ENCODE measurements at regions not wholly inside any gene's neighbourhood (a gene's known extent, or its start where the extent isn't known, plus 50 kb on each side); places are given as distances from the start of the nearest gene placed in this dataset.

- no peak overlapping the region for H2BK120ac ChIP-seq (ENCODE audit: low read depth, low read length)
- ATAC-seq (ENCODE audit: low read depth) (no peak), DNase-seq (no peak)
- no peak overlapping the region for H3K9ac ChIP-seq (ENCODE audit: low read depth, low read length)
- H3K27ac ChIP-seq (ENCODE audit: insufficient read depth, low read length) = no peak overlapping the region
- no peaks in the 10 kb centered on the region for H3K9me3 ChIP-seq (ENCODE audit: control insufficient read depth, insufficient read depth, low read length)
- no peak overlapping the region for H2BK20ac ChIP-seq (ENCODE audit: low read depth, low read length)
- CTCF ChIA-PET = no interaction called here
- no peak overlapping the region for H4K91ac ChIP-seq (ENCODE audit: insufficient read depth, low read depth, low read length)
- no peaks in the 10 kb centered on the region for H3K9me1 ChIP-seq (ENCODE audit: insufficient read depth, low read length)
- no peak overlapping the region for H3K4ac ChIP-seq (ENCODE audit: low read depth, low read length)
- TF ChIP-seq NFE2L2 (IDR thresholded peaks at IDR 0.05; ENCODE audit: low read depth, low read length) (no peak), RCOR1 (IDR thresholded peaks at IDR 0.05; ENCODE audit: insufficient replicate concordance, low read length) (no peak), RFX5 (IDR thresholded peaks at IDR 0.05; ENCODE audit: low read depth, low read length) (no peak), RAD21 (IDR thresholded peaks at IDR 0.05; ENCODE audit: low read length) (no peak), FOS (IDR thresholded peaks at IDR 0.05; ENCODE audit: low read depth, low read length) (no peak), BHLHE40 (IDR thresholded peaks at IDR 0.05; ENCODE audit: low read depth, low read length) (no peak), CEBPB (IDR thresholded peaks at IDR 0.05; ENCODE audit: low read depth, low read length) (no peak), MAZ (IDR thresholded peaks at IDR 0.05; ENCODE audit: borderline replicate concordance, low read depth, low read length) (no peak), MXI1 (IDR thresholded peaks at IDR 0.05; ENCODE audit: borderline replicate concordance, low read depth, low read length) (no peak), ELK1 (IDR thresholded peaks at IDR 0.05; ENCODE audit: borderline replicate concordance, low read depth, low read length) (no peak), MAFK (IDR thresholded peaks at IDR 0.05; ENCODE audit: low read depth, low read length) (no peak), SMC3 (IDR thresholded peaks at IDR 0.05; ENCODE audit: low read depth, low read length) (no peak), CHD1 (IDR thresholded peaks at IDR 0.05; ENCODE audit: low read depth, low read length) (no peak), POLR2A (IDR thresholded peaks at IDR 0.05; ENCODE audit: low read depth, low read length) (no peak)
- TF ChIP-seq, protein P1, sequence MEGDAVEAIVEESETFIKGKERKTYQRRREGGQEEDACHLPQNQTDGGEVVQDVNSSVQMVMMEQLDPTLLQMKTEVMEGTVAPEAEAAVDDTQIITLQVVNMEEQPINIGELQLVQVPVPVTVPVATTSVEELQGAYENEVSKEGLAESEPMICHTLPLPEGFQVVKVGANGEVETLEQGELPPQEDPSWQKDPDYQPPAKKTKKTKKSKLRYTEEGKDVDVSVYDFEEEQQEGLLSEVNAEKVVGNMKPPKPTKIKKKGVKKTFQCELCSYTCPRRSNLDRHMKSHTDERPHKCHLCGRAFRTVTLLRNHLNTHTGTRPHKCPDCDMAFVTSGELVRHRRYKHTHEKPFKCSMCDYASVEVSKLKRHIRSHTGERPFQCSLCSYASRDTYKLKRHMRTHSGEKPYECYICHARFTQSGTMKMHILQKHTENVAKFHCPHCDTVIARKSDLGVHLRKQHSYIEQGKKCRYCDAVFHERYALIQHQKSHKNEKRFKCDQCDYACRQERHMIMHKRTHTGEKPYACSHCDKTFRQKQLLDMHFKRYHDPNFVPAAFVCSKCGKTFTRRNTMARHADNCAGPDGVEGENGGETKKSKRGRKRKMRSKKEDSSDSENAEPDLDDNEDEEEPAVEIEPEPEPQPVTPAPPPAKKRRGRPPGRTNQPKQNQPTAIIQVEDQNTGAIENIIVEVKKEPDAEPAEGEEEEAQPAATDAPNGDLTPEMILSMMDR (conservative IDR thresholded peaks at IDR 0.05; ENCODE audit: low read depth, low read length) = no peak
- TF ChIP-seq, protein P2, sequence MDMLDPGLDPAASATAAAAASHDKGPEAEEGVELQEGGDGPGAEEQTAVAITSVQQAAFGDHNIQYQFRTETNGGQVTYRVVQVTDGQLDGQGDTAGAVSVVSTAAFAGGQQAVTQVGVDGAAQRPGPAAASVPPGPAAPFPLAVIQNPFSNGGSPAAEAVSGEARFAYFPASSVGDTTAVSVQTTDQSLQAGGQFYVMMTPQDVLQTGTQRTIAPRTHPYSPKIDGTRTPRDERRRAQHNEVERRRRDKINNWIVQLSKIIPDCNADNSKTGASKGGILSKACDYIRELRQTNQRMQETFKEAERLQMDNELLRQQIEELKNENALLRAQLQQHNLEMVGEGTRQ (IDR thresholded peaks at IDR 0.05; ENCODE audit: low read depth, low read length) = no peak
- no TSS peak for BruUV-seq (replicated peaks)
- no peak overlapping the region for H4K5ac ChIP-seq (ENCODE audit: low read depth, low read length)
- no peaks in the 10 kb centered on the region for H3K79me1 ChIP-seq (ENCODE audit: low read depth in 1 of 2, low read length in 2 of 2)
- H4K20me1 ChIP-seq (ENCODE audit: insufficient read depth, low read length) = no peaks in the 10 kb centered on the region
- POLR2A ChIA-PET (ENCODE audit: unreplicated experiment) = no interaction called here
- H3K18ac ChIP-seq (ENCODE audit: low read depth, low read length) = no peak overlapping the region
- no peak overlapping the region for H3K4me2 ChIP-seq (ENCODE audit: low read depth, low read length)
- H2AFZ ChIP-seq (replicated peaks; ENCODE audit: low read length, poor library complexity) = no peak overlapping the region
- WGBS, 2 experiments (ENCODE audit: extremely low coverage in 2 of 2, insufficient read length in 1 of 2) = no CpG with 5 or more reads among the region's 2 CpGs
- in situ Hi-C loops (cut with MboI; ENCODE audit: low sequenced_read_pairs) (no loop called here), intact Hi-C loops (cut with micrococcal nuclease) (no loop called here), dilution Hi-C loops (cut with HindIII; ENCODE audit: low sequenced_read_pairs, unreplicated experiment) (no loop called here)
- H2AK5ac ChIP-seq (ENCODE audit: low read depth, low read length) = no peak overlapping the region
- no peak overlapping the region for H3K23ac ChIP-seq (ENCODE audit: low read depth, low read length)
- no peak overlapping the region for H3K4me3 ChIP-seq (ENCODE audit: insufficient read depth, low read depth, low read length)
- H3K14ac ChIP-seq (replicated peaks; ENCODE audit: low read depth, low read length) = no peak overlapping the region
- H4K8ac ChIP-seq (ENCODE audit: low read depth in 2 of 2, low read length in 2 of 2) = no peak overlapping the region
- no peaks in the 10 kb centered on the region for H3K4me1 ChIP-seq (ENCODE audit: control insufficient read depth, insufficient read depth, low read length)
- no peak overlapping the region for H2BK5ac ChIP-seq (ENCODE audit: low read depth, low read length, poor library complexity, severe bottlenecking)
- H3K56ac ChIP-seq (ENCODE audit: extremely low read depth, insufficient read depth, low read length) = no peak overlapping the region
- H3K36me3 ChIP-seq (ENCODE audit: control insufficient read depth, insufficient read depth, low read length) = no peaks in the 10 kb centered on the region
- H3K27me3 ChIP-seq (ENCODE audit: control insufficient read depth, insufficient read depth, low read length) = no peaks in the 10 kb centered on the region; the same call in 1 of the 2 replicates
- no peak overlapping the region for H2BK15ac ChIP-seq (ENCODE audit: low read depth, low read length)
- H2AK9ac ChIP-seq (replicated peaks; ENCODE audit: low read depth, low read length, poor library complexity) = no peak overlapping the region
These were observed 175.3 kb upstream of the RAI2 start for GRCh38 chrX:18036394-18036793.

All from IMR-90 (cell line).